HG02970 (cell line): ENCODE measurements at regions not wholly inside any gene's neighbourhood (a gene's known extent, or its start where the extent isn't known, plus 50 kb on each side); places are given as distances from the start of the nearest gene placed in this dataset.
"Not testable (repeated sequence)": the region's sequence is repeated elsewhere in the genome, so short reads cannot be mapped to it uniquely, and the experiment has no call there.

Source experiments
- ATAC-seq: cut with Tn5 transposase; IDR thresholded peaks from one replicate; pipeline ENCODE4 v1.9.1; 2021; ENCODE audit warnings: mild to moderate bottlenecking, moderate library complexity, moderate number of reproducible peaks; ENCODE audit not compliant: unreplicated experiment, low FRiP score

- ATAC-seq = no peak
These were observed 84.1 kb upstream of the DLX6 start for GRCh38 chr7:96921231-96921630.

- no peak for ATAC-seq
These were observed 83.6 kb upstream of the DLX6 start for GRCh38 chr7:96921771-96922170.

- not testable (repeated sequence) for ATAC-seq
These were observed 82.0 kb upstream of the DLX6 start for GRCh38 chr7:96923345-96923744.

- no peak for ATAC-seq
These were observed 78.2 kb upstream of the DLX6 start for GRCh38 chr7:96927131-96927530.

GRCh38 chr7:96928965-96929364 is 76.4 kb upstream of the DLX6 start:
- no peak for ATAC-seq

GRCh38 chr7:96931891-96932290 is 73.5 kb upstream of the DLX6 start:
- no peak for ATAC-seq

- ATAC-seq = no peak
These were observed 72.2 kb upstream of the DLX6 start for GRCh38 chr7:96933067-96933645.

- ATAC-seq = no peak
These were observed 68.7 kb upstream of the DLX6 start for GRCh38 chr7:96936621-96937020.

GRCh38 chr7:96942112-96942511 is 63.2 kb upstream of the DLX6 start:
- ATAC-seq = no peak

GRCh38 chr7:96949766-96950165 is 55.6 kb upstream of the DLX6 start:
- ATAC-seq = no peak

GRCh38 chr7:96952974-96953391 is 52.4 kb upstream of the DLX6 start:
- no peak for ATAC-seq

GRCh38 chr7:96953676-96954513 is 51.5 kb upstream of the DLX6 start:
- no peak for ATAC-seq
